Activated naive CD8-positive, alpha-beta T cell treated with anti-CD3 and anti-CD28 coated beads for 36 hours (primary cell): ENCODE measurements at regions not wholly inside any gene's neighbourhood (a gene's known extent, or its start where the extent isn't known, plus 50 kb on each side); places are given as distances from the start of the nearest gene placed in this dataset.

ENCODE experiments used
- DNase-seq: peaks from one replicate; pipeline ENCODE4 v3.0.0; 2021
- H3K27ac Mint-ChIP-seq: one replicate; pipeline ENCODE4 v1.8.0; 2022; ENCODE audit warnings: mild to moderate bottlenecking, moderate library complexity, mixed read lengths
- H3K27me3 Mint-ChIP-seq: one replicate; pipeline ENCODE4 v1.8.0; 2022; ENCODE audit warnings: mild to moderate bottlenecking, mixed read lengths
- H3K36me3 Mint-ChIP-seq: one replicate; pipeline ENCODE4 v1.8.0; 2021; ENCODE audit warnings: mild to moderate bottlenecking, mixed read lengths
- H3K4me1 Mint-ChIP-seq: one replicate; pipeline ENCODE4 v1.8.0; 2021; ENCODE audit warnings: mixed read lengths
- H3K4me3 Mint-ChIP-seq: one replicate; pipeline ENCODE4 v1.8.0; 2022; ENCODE audit warnings: mild to moderate bottlenecking, moderate library complexity, mixed read lengths
- H3K9me3 Mint-ChIP-seq: one replicate; pipeline ENCODE4 v1.8.0; 2022; ENCODE audit warnings: mixed read lengths

GRCh38 chr3:19644405-19644804 is 289.6 kb downstream of the EFHB start:
- DNase-seq: no peak
- H3K36me3 Mint-ChIP-seq: no peaks in the 10 kb centered on the region
- H3K27me3 Mint-ChIP-seq: peaks cover 4% of the 10 kb centered on the region
- no peaks in the 10 kb centered on the region for H3K9me3 Mint-ChIP-seq
- no peak overlapping the region for H3K27ac Mint-ChIP-seq
- no peaks in the 10 kb centered on the region for H3K4me1 Mint-ChIP-seq
- no peak overlapping the region for H3K4me3 Mint-ChIP-seq

DNA sequence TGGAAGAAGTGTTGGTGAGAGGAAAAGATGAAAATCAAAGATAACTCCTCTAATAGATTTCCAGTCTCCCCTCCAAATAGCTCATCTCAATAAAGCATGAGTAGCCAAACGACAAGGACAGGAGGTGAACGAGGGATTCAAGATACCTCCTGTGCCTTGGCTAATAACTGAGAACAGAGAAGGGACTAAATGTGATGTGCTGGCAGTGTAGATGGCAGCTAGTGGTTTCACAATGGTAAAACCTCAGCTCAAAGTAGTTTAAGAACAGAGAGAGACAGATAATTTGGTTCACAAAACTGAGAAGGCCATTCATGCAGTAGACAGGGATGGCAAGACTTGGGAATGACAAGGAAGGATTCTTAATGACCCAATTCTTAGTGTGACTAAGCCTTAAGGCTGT is 292.6 kb downstream of the EFHB start:
- Mint-ChIP-seq H3K4me1 (no peaks in the 10 kb centered on the region), H3K27ac (no peak overlapping the region), H3K9me3 (peaks cover 7% of the 10 kb centered on the region), H3K4me3 (no peak overlapping the region), H3K36me3 (no peaks in the 10 kb centered on the region), H3K27me3 (peaks cover under 1% of the 10 kb centered on the region)
- no peak for DNase-seq

DNA sequence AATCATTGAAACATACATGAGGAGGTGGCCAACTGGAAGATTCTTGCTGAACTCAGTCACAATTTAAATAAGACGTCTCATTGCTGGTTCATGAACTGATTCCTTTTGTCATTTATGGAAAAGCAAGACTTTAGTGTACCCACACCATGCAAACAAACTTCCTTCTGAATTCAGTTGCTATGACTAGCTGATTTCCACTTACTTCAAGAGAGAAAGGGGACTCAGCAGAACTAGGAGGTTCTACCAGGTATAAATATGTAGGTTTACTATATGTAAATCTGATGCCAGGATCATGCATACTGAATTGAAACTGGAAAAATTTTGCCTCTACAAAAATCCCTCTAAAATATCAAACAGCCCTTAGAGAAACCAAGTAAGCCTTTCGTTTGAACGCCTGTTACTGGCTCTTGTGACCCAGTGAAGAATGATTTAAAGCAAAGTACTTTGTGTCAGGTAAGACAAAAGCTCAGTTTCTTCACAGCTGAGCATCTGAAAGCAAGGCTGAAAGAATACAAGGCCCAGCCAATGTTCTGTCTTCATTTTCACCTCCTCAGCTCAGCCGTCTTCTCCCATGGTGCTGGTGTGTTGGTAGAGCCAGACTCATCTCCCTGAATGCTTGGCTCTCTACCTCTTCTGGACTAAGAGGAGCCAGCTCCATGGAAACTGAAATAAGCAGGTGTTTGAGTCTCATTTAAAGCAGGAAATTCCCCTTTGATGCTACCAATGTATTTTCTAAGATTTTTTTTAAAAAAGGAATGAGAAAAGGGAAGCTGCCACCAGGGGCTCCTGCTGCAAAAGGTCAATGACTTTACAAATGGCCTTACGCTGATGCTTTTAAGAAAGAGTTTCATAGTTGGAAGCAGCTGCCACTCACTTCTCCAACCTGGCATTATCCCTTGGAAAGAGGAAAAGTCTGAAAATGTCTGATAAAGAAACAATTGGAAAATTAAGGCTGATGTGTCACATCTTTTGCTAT is 301.6 kb downstream of the EFHB start:
- H3K4me3 Mint-ChIP-seq: no peak overlapping the region
- peaks cover 8% of the 10 kb centered on the region for H3K27me3 Mint-ChIP-seq
- no peak for DNase-seq
- no peaks in the 10 kb centered on the region for H3K4me1 Mint-ChIP-seq
- no peak overlapping the region for H3K27ac Mint-ChIP-seq
- no peaks in the 10 kb centered on the region for H3K36me3 Mint-ChIP-seq
- no peaks in the 10 kb centered on the region for H3K9me3 Mint-ChIP-seq

DNA sequence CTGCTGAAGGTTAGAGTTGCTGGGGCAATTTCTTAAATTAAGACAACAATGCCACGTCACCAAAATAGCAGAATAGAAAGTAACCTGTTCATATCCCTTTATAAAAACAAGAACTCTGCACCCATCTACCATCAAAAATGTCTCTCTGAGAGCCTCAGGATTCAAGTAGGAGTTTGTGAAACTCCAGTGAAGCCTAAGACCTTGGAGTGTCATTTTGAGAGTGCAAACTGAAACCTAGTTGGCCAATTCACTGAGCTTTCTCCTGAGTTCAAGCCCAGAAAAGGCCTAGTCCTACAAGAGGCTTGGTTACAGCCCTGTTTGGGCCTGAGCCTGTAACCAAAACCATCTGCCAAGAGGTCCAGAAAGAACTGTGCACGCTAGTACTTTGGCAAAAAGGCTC is 335.1 kb downstream of the EFHB start:
- no peaks in the 10 kb centered on the region for H3K36me3 Mint-ChIP-seq
- H3K27me3 Mint-ChIP-seq: peaks cover 4% of the 10 kb centered on the region
- H3K9me3 Mint-ChIP-seq: no peaks in the 10 kb centered on the region
- no peak for DNase-seq
- H3K4me1 Mint-ChIP-seq: no peaks in the 10 kb centered on the region
- no peak overlapping the region for H3K4me3 Mint-ChIP-seq
- H3K27ac Mint-ChIP-seq: no peak overlapping the region

DNA sequence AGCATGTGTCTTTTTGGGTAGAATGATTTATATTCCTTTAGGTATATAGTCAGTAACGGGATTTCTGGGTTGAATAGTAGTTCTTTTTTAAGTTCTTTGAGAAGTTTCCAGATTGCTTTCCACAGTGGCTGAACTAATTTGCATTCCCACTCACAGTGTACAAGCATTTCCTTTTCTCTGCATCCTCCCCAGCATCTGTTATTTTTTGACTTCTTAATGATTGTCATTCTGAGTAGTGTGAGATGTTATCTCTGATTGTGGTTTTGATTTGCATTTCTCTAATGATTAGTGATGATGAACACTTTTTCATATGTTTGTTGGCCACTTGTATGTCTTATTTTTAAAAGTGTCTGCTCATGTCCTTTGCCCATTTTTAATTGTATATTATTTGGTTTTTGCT is 337.6 kb downstream of the EFHB start:
- Mint-ChIP-seq H3K4me1 (no peaks in the 10 kb centered on the region), H3K27ac (no peak overlapping the region), H3K27me3 (peaks cover 4% of the 10 kb centered on the region), H3K9me3 (no peaks in the 10 kb centered on the region), H3K36me3 (no peaks in the 10 kb centered on the region), H3K4me3 (no peak overlapping the region)
- DNase-seq: no peak

DNA sequence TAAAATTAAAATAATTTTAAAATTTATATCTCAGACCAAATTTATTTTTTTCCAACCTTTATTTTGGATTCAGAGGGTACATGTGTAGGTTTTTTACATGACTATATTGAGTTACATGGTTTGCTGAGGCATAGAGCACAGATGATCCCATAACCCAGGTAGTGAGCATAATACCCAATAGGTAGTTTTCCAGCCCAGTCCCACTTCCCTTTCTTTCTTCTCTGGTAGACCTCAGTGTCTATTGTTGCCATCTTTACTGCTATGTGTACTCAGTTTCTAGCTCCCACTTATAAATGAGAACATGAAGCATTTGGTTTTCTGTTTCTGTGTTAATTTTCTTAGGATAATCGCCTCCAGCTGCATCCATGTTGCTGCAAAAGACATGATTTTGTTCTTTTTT is 338.1 kb downstream of the EFHB start:
- Mint-ChIP-seq H3K27ac (no peak overlapping the region), H3K4me1 (no peaks in the 10 kb centered on the region), H3K36me3 (no peaks in the 10 kb centered on the region), H3K27me3 (peaks cover 4% of the 10 kb centered on the region), H3K9me3 (no peaks in the 10 kb centered on the region), H3K4me3 (no peak overlapping the region)
- no peak for DNase-seq
